ENCODE measurements at regions not wholly inside any gene's neighbourhood (a gene's known extent, or its start where the extent isn't known, plus 50 kb on each side); places are given as distances from the start of the nearest gene placed in this dataset.

- Mint-ChIP-seq H3K27ac (no peak overlapping the region), H3K9me3 (no peaks in the 10 kb centered on the region), H3K4me1 (no peaks in the 10 kb centered on the region), H3K36me3 (no peaks in the 10 kb centered on the region), H3K4me3 (no peak overlapping the region), H3K27me3 (ENCODE audit: low read depth) (no peaks in the 10 kb centered on the region; the same call in 1 of the 2 replicates)
- DNase-seq (ENCODE audit: low spot score) (no peak), ATAC-seq (no peak)
- POLR2A ChIA-PET: no interaction called here
- CTCF ChIA-PET: no interaction called here
- no peak for TF ChIP-seq ELF4 (CRISPR knock-in tag; IDR thresholded peaks at IDR 0.05; ENCODE audit: low read depth)
- TF ChIP-seq ZNF263 (CRISPR knock-in tag; IDR thresholded peaks at IDR 0.05; ENCODE audit: low read depth): no peak
- TF ChIP-seq ATF1 (CRISPR knock-in tag; IDR thresholded peaks at IDR 0.05): no peak
- TF ChIP-seq E2F5 (CRISPR knock-in tag; IDR thresholded peaks at IDR 0.05): no peak
Measured at GRCh38 chr6:148080315-148080714, 262.3 kb upstream of the SASH1 start.

GRCh38 chr6:148081076-148081475 is 261.6 kb upstream of the SASH1 start:
- no peak for ATAC-seq
- no peaks in the 10 kb centered on the region for H3K9me3 Mint-ChIP-seq
- POLR2A ChIA-PET: no interaction called here

More at GRCh38 chr6:148081076-148081475, 261.6 kb upstream of the SASH1 start:
- TF ChIP-seq ATF2 (CRISPR knock-in tag; IDR thresholded peaks at IDR 0.05; ENCODE audit: borderline replicate concordance, low read depth) (no peak), JAZF1 (CRISPR knock-in tag; IDR thresholded peaks at IDR 0.05) (no peak), E2F1 (CRISPR knock-in tag; IDR thresholded peaks at IDR 0.05) (no peak), SOX15 (CRISPR knock-in tag; IDR thresholded peaks at IDR 0.05) (no peak), CTCF (IDR thresholded peaks at IDR 0.05) (no peak), CREB1 (CRISPR knock-in tag; IDR thresholded peaks at IDR 0.05) (no peak), ZNF219 (CRISPR knock-in tag; IDR thresholded peaks at IDR 0.05; ENCODE audit: borderline replicate concordance) (no peak), ARID4B (CRISPR knock-in tag; IDR thresholded peaks at IDR 0.05; ENCODE audit: borderline replicate concordance) (no peak), USF1 (CRISPR knock-in tag; IDR thresholded peaks at IDR 0.05) (no peak), ZNF396 (CRISPR knock-in tag; IDR thresholded peaks at IDR 0.05; ENCODE audit: borderline replicate concordance) (no peak), MAX (CRISPR knock-in tag; IDR thresholded peaks at IDR 0.05) (no peak), SP1 (CRISPR knock-in tag; conservative IDR thresholded peaks at IDR 0.05) (no peak), SMAD4 (CRISPR knock-in tag; IDR thresholded peaks at IDR 0.05) (no peak), HMGA2 (CRISPR knock-in tag; IDR thresholded peaks at IDR 0.05) (no peak), GABPB1 (CRISPR knock-in tag; IDR thresholded peaks at IDR 0.05) (no peak), ZNF512 (CRISPR knock-in tag; IDR thresholded peaks at IDR 0.05; ENCODE audit: borderline replicate concordance) (no peak), ZNF232 (CRISPR knock-in tag; IDR thresholded peaks at IDR 0.05) (no peak)
- DNase-seq (ENCODE audit: low spot score): no peak
- Mint-ChIP-seq H3K36me3 (no peaks in the 10 kb centered on the region), H3K27ac (no peak overlapping the region), H3K4me1 (no peaks in the 10 kb centered on the region), H3K4me3 (no peak overlapping the region), H3K27me3 (ENCODE audit: low read depth) (no peaks in the 10 kb centered on the region; the same call in 1 of the 2 replicates)
- CTCF ChIA-PET: no interaction called here
